ENCODE measurements at regions not wholly inside any gene's neighbourhood (a gene's known extent, or its start where the extent isn't known, plus 50 kb on each side); places are given as distances from the start of the nearest gene placed in this dataset.

GRCh38 chr2:128623776-128624761 is 305.4 kb upstream of the HS6ST1 start:
- H3K36me3 Mint-ChIP-seq (ENCODE audit: low read depth), result no peaks in the 10 kb centered on the region
- peak overlapping the region; percentile 45 for H3K4me3 Mint-ChIP-seq
- CTCF ChIA-PET, result no interaction called here
- H3K9me3 Mint-ChIP-seq, result no peaks in the 10 kb centered on the region
- peaks cover 7% of the 10 kb centered on the region for H3K4me1 Mint-ChIP-seq (ENCODE audit: low read depth)
- H3K27me3 Mint-ChIP-seq (ENCODE audit: low read depth), result peaks cover 2% of the 10 kb centered on the region
- peak overlapping the region; percentile 35 for H3K27ac Mint-ChIP-seq
- intact Hi-C loops (cut with micrococcal nuclease), result no loop called here
- DNase-seq, result peak; percentile 58

- DNase-seq, result no peak
- CTCF ChIA-PET, result no interaction called here
- peaks cover 7% of the 10 kb centered on the region for H3K4me1 Mint-ChIP-seq (ENCODE audit: low read depth)
- H3K27ac Mint-ChIP-seq, result no peak overlapping the region
- H3K4me3 Mint-ChIP-seq, result no peak overlapping the region
- H3K36me3 Mint-ChIP-seq (ENCODE audit: low read depth), result no peaks in the 10 kb centered on the region
- intact Hi-C loops (cut with micrococcal nuclease), result no loop called here
- H3K27me3 Mint-ChIP-seq (ENCODE audit: low read depth), result peaks cover 2% of the 10 kb centered on the region
- no peaks in the 10 kb centered on the region for H3K9me3 Mint-ChIP-seq
Observed at GRCh38 chr2:128624956-128625355, 306.3 kb upstream of the HS6ST1 start.

GRCh38 chr2:128625421-128625820 is 306.8 kb upstream of the HS6ST1 start:
- peaks cover 2% of the 10 kb centered on the region for H3K27me3 Mint-ChIP-seq (ENCODE audit: low read depth)
- intact Hi-C loops (cut with micrococcal nuclease), result no loop called here
- H3K27ac Mint-ChIP-seq, result no peak overlapping the region
- peaks cover 7% of the 10 kb centered on the region for H3K4me1 Mint-ChIP-seq (ENCODE audit: low read depth)
- no peak for DNase-seq
- no peaks in the 10 kb centered on the region for H3K36me3 Mint-ChIP-seq (ENCODE audit: low read depth)
- CTCF ChIA-PET, result no interaction called here
- no peak overlapping the region for H3K4me3 Mint-ChIP-seq
- no peaks in the 10 kb centered on the region for H3K9me3 Mint-ChIP-seq

GRCh38 chr2:128625963-128626759 is 307.5 kb upstream of the HS6ST1 start:
- DNase-seq, result no peak
- no peaks in the 10 kb centered on the region for H3K36me3 Mint-ChIP-seq (ENCODE audit: low read depth)
- intact Hi-C loops (cut with micrococcal nuclease), result no loop called here
- no peak overlapping the region for H3K27ac Mint-ChIP-seq
- H3K4me3 Mint-ChIP-seq, result no peak overlapping the region
- CTCF ChIA-PET, result no interaction called here
- peaks cover 2% of the 10 kb centered on the region for H3K27me3 Mint-ChIP-seq (ENCODE audit: low read depth)
- H3K4me1 Mint-ChIP-seq (ENCODE audit: low read depth), result peaks cover 7% of the 10 kb centered on the region
- no peaks in the 10 kb centered on the region for H3K9me3 Mint-ChIP-seq

- CTCF ChIA-PET, result no interaction called here
- intact Hi-C loops (cut with micrococcal nuclease), result no loop called here
Observed at GRCh38 chr2:128626760-128627511, 308.3 kb upstream of the HS6ST1 start.

GRCh38 chr2:128628206-128628605 is 309.5 kb upstream of the HS6ST1 start:
- CTCF ChIA-PET, result no interaction called here
- Mint-ChIP-seq H3K4me3 (no peak overlapping the region), H3K9me3 (no peaks in the 10 kb centered on the region), H3K36me3 (ENCODE audit: low read depth) (no peaks in the 10 kb centered on the region), H3K27ac (no peak overlapping the region), H3K27me3 (ENCODE audit: low read depth) (peaks cover 2% of the 10 kb centered on the region), H3K4me1 (ENCODE audit: low read depth) (peaks cover 7% of the 10 kb centered on the region)
- intact Hi-C loops (cut with micrococcal nuclease), result no loop called here
- DNase-seq, result no peak

More at GRCh38 chr2:128626760-128627511, 308.3 kb upstream of the HS6ST1 start:
- no peaks in the 10 kb centered on the region for H3K36me3 Mint-ChIP-seq (ENCODE audit: low read depth)
- no peaks in the 10 kb centered on the region for H3K9me3 Mint-ChIP-seq
- peaks cover 2% of the 10 kb centered on the region for H3K27me3 Mint-ChIP-seq (ENCODE audit: low read depth)
- H3K27ac Mint-ChIP-seq, result no peak overlapping the region
- H3K4me1 Mint-ChIP-seq (ENCODE audit: low read depth), result peaks cover 7% of the 10 kb centered on the region
- DNase-seq, result no peak
- H3K4me3 Mint-ChIP-seq, result no peak overlapping the region

- no peak overlapping the region for H3K27ac Mint-ChIP-seq
- no peak for DNase-seq
- peaks cover 2% of the 10 kb centered on the region for H3K27me3 Mint-ChIP-seq (ENCODE audit: low read depth)
- H3K9me3 Mint-ChIP-seq, result no peaks in the 10 kb centered on the region
- intact Hi-C loops (cut with micrococcal nuclease), result no loop called here
- H3K4me3 Mint-ChIP-seq, result no peak overlapping the region
- H3K4me1 Mint-ChIP-seq (ENCODE audit: low read depth), result peaks cover 4% of the 10 kb centered on the region
- no peaks in the 10 kb centered on the region for H3K36me3 Mint-ChIP-seq (ENCODE audit: low read depth)
- CTCF ChIA-PET, result interaction anchor here (0.6 to 0.9 kb wide), 3 partner anchors 80 to 374 kb away, joined by 3 read pairs; no protein-coding TSS in a partner anchor
Observed at GRCh38 chr2:128628996-128629395, 310.3 kb upstream of the HS6ST1 start.

GRCh38 chr2:128630974-128631697 is 312.5 kb upstream of the HS6ST1 start:
- H3K4me3 Mint-ChIP-seq, result no peak overlapping the region
- peaks cover 2% of the 10 kb centered on the region for H3K27me3 Mint-ChIP-seq (ENCODE audit: low read depth)
- DNase-seq, result no peak
- CTCF ChIA-PET, result no interaction called here
- H3K9me3 Mint-ChIP-seq, result no peaks in the 10 kb centered on the region
- intact Hi-C loops (cut with micrococcal nuclease), result no loop called here
- H3K4me1 Mint-ChIP-seq (ENCODE audit: low read depth), result no peaks in the 10 kb centered on the region
- no peaks in the 10 kb centered on the region for H3K36me3 Mint-ChIP-seq (ENCODE audit: low read depth)
- no peak overlapping the region for H3K27ac Mint-ChIP-seq

GRCh38 chr2:128631698-128632500 is 313.2 kb upstream of the HS6ST1 start:
- Mint-ChIP-seq H3K27me3 (ENCODE audit: low read depth) (peaks cover 2% of the 10 kb centered on the region), H3K4me1 (ENCODE audit: low read depth) (no peaks in the 10 kb centered on the region), H3K4me3 (no peak overlapping the region), H3K36me3 (ENCODE audit: low read depth) (no peaks in the 10 kb centered on the region), H3K27ac (no peak overlapping the region), H3K9me3 (no peaks in the 10 kb centered on the region)
- no peak for DNase-seq
- CTCF ChIA-PET, result no interaction called here
- intact Hi-C loops (cut with micrococcal nuclease), result no loop called here

GRCh38 chr2:128632501-128632800 is 313.8 kb upstream of the HS6ST1 start:
- DNase-seq, result no peak

GRCh38 chr2:128633501-128633900 is 314.8 kb upstream of the HS6ST1 start:
- Mint-ChIP-seq H3K4me3 (no peak overlapping the region), H3K27ac (no peak overlapping the region), H3K27me3 (ENCODE audit: low read depth) (peaks cover 2% of the 10 kb centered on the region), H3K36me3 (ENCODE audit: low read depth) (no peaks in the 10 kb centered on the region), H3K4me1 (ENCODE audit: low read depth) (no peaks in the 10 kb centered on the region), H3K9me3 (no peaks in the 10 kb centered on the region)
- DNase-seq, result no peak
- intact Hi-C loops (cut with micrococcal nuclease), result no loop called here
- CTCF ChIA-PET, result no interaction called here

More at GRCh38 chr2:128632501-128632800, 313.8 kb upstream of the HS6ST1 start:
- Mint-ChIP-seq H3K9me3 (no peaks in the 10 kb centered on the region), H3K4me1 (ENCODE audit: low read depth) (no peaks in the 10 kb centered on the region), H3K36me3 (ENCODE audit: low read depth) (no peaks in the 10 kb centered on the region), H3K27me3 (ENCODE audit: low read depth) (peaks cover 2% of the 10 kb centered on the region), H3K27ac (no peak overlapping the region), H3K4me3 (no peak overlapping the region)
- intact Hi-C loops (cut with micrococcal nuclease), result no loop called here
- CTCF ChIA-PET, result no interaction called here

Data from activated naive CD4-positive, alpha-beta T cell treated with anti-CD3 and anti-CD28 coated beads for 36 hours (primary cell).